ENCODE measurements at regions not wholly inside any gene's neighbourhood (a gene's known extent, or its start where the extent isn't known, plus 50 kb on each side); places are given as distances from the start of the nearest gene placed in this dataset.

DNA sequence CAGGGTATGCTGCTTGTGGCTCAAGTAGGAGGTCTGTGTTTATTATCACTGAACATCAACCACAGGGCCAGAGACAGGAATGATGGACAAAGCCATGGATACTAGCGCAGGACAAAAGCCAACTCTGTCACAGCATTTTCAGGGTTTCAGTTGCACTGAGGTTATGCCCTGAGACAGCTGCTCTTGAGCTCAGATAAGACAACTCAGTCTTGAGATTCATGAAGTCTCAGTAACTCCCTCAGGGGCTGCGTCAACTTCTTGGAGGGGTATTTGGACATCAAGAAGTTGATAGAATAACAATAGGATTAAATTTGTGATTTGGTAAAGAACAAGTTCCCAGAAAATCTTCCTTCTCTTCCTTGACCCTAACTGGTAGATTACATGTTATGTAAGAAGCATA is 287.0 kb upstream of the SLC14A2 start:
- CTCF ChIA-PET, result interaction anchor here (1.1 kb wide), 1 partner anchor 38 kb away, joined by 3 read pairs; no protein-coding TSS in a partner anchor
- BruUV-seq (replicated peaks), result no TSS peak
- intact Hi-C loops (cut with micrococcal nuclease; ENCODE audit: unreplicated experiment) (no loop called here), in situ Hi-C loops (cut with MboI) (no loop called here)
- H3K36me3 ChIP-seq (ENCODE audit: control insufficient read depth in 2 of 2, insufficient read depth in 2 of 2, low read length in 1 of 2), result no peaks in the 10 kb centered on the region
- no peak overlapping the region for H3K4me2 ChIP-seq (ENCODE audit: control insufficient read depth, insufficient read depth)
- FAIRE-seq, result no peak
- no peak overlapping the region for H3K4me3 ChIP-seq
- H3K79me2 ChIP-seq (ENCODE audit: control insufficient read depth, insufficient read depth, low read length), result no peaks in the 10 kb centered on the region
- H3K27me3 ChIP-seq (replicated peaks in 1 of 2; ENCODE audit: control insufficient read depth in 2 of 2, insufficient read depth in 2 of 2, low read length in 1 of 2), result no peaks in the 10 kb centered on the region; a peak in 2 of 4 replicates
- no peak overlapping the region for H3K9ac ChIP-seq (ENCODE audit: control insufficient read depth, insufficient read depth, low read length)
- POLR2A ChIA-PET, result no interaction called here
- WGBS (ENCODE audit: insufficient coverage, insufficient replicate concordance, low lambda C conversion rate, missing lambda C conversion rate), result 50% methylated on average over 2 of the region's 2 CpGs
- H3K9me3 ChIP-seq (replicated peaks; ENCODE audit: control insufficient read depth, insufficient read depth, low read length), result no peaks in the 10 kb centered on the region
- TF ChIP-seq IKZF2 (IDR thresholded peaks at IDR 0.05) (no peak), NR2C1 (IDR thresholded peaks at IDR 0.05) (no peak)
- TF ChIP-seq, protein P1, sequence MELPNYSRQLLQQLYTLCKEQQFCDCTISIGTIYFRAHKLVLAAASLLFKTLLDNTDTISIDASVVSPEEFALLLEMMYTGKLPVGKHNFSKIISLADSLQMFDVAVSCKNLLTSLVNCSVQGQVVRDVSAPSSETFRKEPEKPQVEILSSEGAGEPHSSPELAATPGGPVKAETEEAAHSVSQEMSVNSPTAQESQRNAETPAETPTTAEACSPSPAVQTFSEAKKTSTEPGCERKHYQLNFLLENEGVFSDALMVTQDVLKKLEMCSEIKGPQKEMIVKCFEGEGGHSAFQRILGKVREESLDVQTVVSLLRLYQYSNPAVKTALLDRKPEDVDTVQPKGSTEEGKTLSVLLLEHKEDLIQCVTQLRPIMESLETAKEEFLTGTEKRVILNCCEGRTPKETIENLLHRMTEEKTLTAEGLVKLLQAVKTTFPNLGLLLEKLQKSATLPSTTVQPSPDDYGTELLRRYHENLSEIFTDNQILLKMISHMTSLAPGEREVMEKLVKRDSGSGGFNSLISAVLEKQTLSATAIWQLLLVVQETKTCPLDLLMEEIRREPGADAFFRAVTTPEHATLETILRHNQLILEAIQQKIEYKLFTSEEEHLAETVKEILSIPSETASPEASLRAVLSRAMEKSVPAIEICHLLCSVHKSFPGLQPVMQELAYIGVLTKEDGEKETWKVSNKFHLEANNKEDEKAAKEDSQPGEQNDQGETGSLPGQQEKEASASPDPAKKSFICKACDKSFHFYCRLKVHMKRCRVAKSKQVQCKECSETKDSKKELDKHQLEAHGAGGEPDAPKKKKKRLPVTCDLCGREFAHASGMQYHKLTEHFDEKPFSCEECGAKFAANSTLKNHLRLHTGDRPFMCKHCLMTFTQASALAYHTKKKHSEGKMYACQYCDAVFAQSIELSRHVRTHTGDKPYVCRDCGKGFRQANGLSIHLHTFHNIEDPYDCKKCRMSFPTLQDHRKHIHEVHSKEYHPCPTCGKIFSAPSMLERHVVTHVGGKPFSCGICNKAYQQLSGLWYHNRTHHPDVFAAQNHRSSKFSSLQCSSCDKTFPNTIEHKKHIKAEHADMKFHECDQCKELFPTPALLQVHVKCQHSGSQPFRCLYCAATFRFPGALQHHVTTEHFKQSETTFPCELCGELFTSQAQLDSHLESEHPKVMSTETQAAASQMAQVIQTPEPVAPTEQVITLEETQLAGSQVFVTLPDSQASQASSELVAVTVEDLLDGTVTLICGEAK (IDR thresholded peaks at IDR 0.05; ENCODE audit: borderline replicate concordance), result no peak
- RAD21 ChIA-PET (ENCODE audit: unreplicated experiment), result no interaction called here
- no peak for DNase-seq (ENCODE audit: low read depth, low spot score)
- H3K27ac ChIP-seq (ENCODE audit: control insufficient read depth, insufficient read depth), result no peak overlapping the region
- ATAC-seq, result no peak
- SMC1A ChIA-PET (ENCODE audit: uncharacterized antibody, unreplicated experiment), result no interaction called here
- H2AFZ ChIP-seq (ENCODE audit: control insufficient read depth, low read depth, low read length), result no peak overlapping the region
- H3K4me1 ChIP-seq (ENCODE audit: control insufficient read depth, insufficient read depth, low read length), result no peaks in the 10 kb centered on the region
- H4K20me1 ChIP-seq (ENCODE audit: control insufficient read depth, insufficient read depth), result no peaks in the 10 kb centered on the region

- SMC1A ChIA-PET (ENCODE audit: uncharacterized antibody, unreplicated experiment), result no interaction called here
- intact Hi-C loops (cut with micrococcal nuclease; ENCODE audit: unreplicated experiment), result no loop called here
- TF ChIP-seq, protein P2, sequence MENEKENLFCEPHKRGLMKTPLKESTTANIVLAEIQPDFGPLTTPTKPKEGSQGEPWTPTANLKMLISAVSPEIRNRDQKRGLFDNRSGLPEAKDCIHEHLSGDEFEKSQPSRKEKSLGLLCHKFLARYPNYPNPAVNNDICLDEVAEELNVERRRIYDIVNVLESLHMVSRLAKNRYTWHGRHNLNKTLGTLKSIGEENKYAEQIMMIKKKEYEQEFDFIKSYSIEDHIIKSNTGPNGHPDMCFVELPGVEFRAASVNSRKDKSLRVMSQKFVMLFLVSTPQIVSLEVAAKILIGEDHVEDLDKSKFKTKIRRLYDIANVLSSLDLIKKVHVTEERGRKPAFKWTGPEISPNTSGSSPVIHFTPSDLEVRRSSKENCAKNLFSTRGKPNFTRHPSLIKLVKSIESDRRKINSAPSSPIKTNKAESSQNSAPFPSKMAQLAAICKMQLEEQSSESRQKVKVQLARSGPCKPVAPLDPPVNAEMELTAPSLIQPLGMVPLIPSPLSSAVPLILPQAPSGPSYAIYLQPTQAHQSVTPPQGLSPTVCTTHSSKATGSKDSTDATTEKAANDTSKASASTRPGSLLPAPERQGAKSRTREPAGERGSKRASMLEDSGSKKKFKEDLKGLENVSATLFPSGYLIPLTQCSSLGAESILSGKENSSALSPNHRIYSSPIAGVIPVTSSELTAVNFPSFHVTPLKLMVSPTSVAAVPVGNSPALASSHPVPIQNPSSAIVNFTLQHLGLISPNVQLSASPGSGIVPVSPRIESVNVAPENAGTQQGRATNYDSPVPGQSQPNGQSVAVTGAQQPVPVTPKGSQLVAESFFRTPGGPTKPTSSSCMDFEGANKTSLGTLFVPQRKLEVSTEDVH (IDR thresholded peaks at IDR 0.05; ENCODE audit: low read depth, partially characterized antibody), result no peak
- no peak for TF ChIP-seq NKRF (conservative IDR thresholded peaks at IDR 0.05)
- no peak for TF ChIP-seq NFYB (IDR thresholded peaks at IDR 0.05; ENCODE audit: insufficient read depth, low read depth, low read length)
- no peak for TF ChIP-seq RELA (IDR thresholded peaks at IDR 0.05; ENCODE audit: borderline replicate concordance, partially characterized antibody)
- TF ChIP-seq STAT1 (conservative IDR thresholded peaks at IDR 0.05), result no peak
Measured at GRCh38 chr18:45328811-45329210, 286.5 kb upstream of the SLC14A2 start.

More at GRCh38 chr18:45328811-45329210, 286.5 kb upstream of the SLC14A2 start:
- H3K9ac ChIP-seq (ENCODE audit: control insufficient read depth, insufficient read depth, low read length), result no peak overlapping the region
- ChIA-PET RAD21 (ENCODE audit: unreplicated experiment) (no interaction called here), POLR2A (no interaction called here), CTCF (interaction anchor here (1.1 kb wide), 1 partner anchor 37 kb away, joined by 3 read pairs; no protein-coding TSS in a partner anchor)
- no TSS peak for BruUV-seq (replicated peaks)
- WGBS (ENCODE audit: insufficient coverage, insufficient replicate concordance, low lambda C conversion rate, missing lambda C conversion rate), result 6% methylated on average over 6 of the region's 6 CpGs
- H3K9me3 ChIP-seq (replicated peaks; ENCODE audit: control insufficient read depth, insufficient read depth, low read length), result no peaks in the 10 kb centered on the region
- no peaks in the 10 kb centered on the region for H3K4me1 ChIP-seq (ENCODE audit: control insufficient read depth, insufficient read depth, low read length)
- no peaks in the 10 kb centered on the region for H4K20me1 ChIP-seq (ENCODE audit: control insufficient read depth, insufficient read depth)
- FAIRE-seq (no peak), DNase-seq (ENCODE audit: low read depth, low spot score) (no peak), ATAC-seq (no peak)
- H3K4me3 ChIP-seq, result no peak overlapping the region
- no peak overlapping the region for H3K4me2 ChIP-seq (ENCODE audit: control insufficient read depth, insufficient read depth)
- H3K27me3 ChIP-seq (replicated peaks in 1 of 2; ENCODE audit: control insufficient read depth in 2 of 2, insufficient read depth in 2 of 2, low read length in 1 of 2), result no peaks in the 10 kb centered on the region; a peak in 2 of 4 replicates
- no peaks in the 10 kb centered on the region for H3K79me2 ChIP-seq (ENCODE audit: control insufficient read depth, insufficient read depth, low read length)
- H3K27ac ChIP-seq (ENCODE audit: control insufficient read depth, insufficient read depth), result no peak overlapping the region
- no peaks in the 10 kb centered on the region for H3K36me3 ChIP-seq (ENCODE audit: control insufficient read depth in 2 of 2, insufficient read depth in 2 of 2, low read length in 1 of 2)
- in situ Hi-C loops (cut with MboI), result no loop called here
- H2AFZ ChIP-seq (ENCODE audit: control insufficient read depth, low read depth, low read length), result no peak overlapping the region

Data from GM12878 (cell line).